SK-N-SH treated with all-trans-retinoic acid at 6 μM for 48 hours (cell line): ENCODE measurements at regions not wholly inside any gene's neighbourhood (a gene's known extent, or its start where the extent isn't known, plus 50 kb on each side); places are given as distances from the start of the nearest gene placed in this dataset.

Source experiments
- TOX ChIP-seq: fragments of 250-450 bp; sonication (Bioruptor Pico); IDR thresholded peaks from 2 replicates; pipeline ENCODE4 v1.8.0; 2021; ENCODE audit warnings: mild to moderate bottlenecking, moderate library complexity, borderline replicate concordance
- ZC3H10 ChIP-seq: fragments of 250-450 bp; sonication (Bioruptor Pico); IDR thresholded peaks from 2 replicates; pipeline ENCODE4 v1.5.1; 2021; ENCODE audit warnings: mild to moderate bottlenecking, moderate library complexity
- ZFP30 ChIP-seq: fragments of 450-650 bp; formaldehyde crosslinking; IDR thresholded peaks from 2 replicates; pipeline ENCODE4 v1.5.0; 2022; ENCODE audit warnings: mild to moderate bottlenecking, moderate library complexity
- TF ChIP-seq, protein P1 (sequence below): fragments of 250-450 bp; sonication (Bioruptor Pico); IDR thresholded peaks from 2 replicates; pipeline ENCODE4 v1.8.0; 2020; ENCODE audit warnings: mild to moderate bottlenecking, moderate library complexity, borderline replicate concordance
- TF ChIP-seq, protein P2 (sequence below): fragments of 250-450 bp; sonication (Bioruptor Pico); IDR thresholded peaks from 2 replicates; pipeline ENCODE4 v1.8.0; 2021; ENCODE audit warnings: low read depth, mild to moderate bottlenecking, moderate library complexity, borderline replicate concordance

DNA sequence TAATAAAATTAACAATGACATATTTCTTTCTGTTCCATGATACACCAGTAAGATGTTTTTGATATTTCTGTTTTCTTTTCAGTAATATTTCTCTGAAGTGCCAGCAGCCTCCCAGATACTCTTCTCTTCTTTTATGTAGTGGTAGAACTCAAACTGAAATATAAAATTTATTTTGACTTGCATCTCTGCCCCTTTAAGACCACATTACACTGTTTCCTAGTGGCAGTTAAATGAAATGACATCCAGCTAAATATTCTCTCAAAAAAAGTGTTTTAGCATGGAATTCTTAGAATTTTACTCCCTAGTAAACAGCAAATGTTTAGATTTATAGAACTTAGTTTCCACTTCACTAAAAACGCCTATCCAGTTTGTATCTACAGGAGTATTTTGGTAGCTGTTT is 237.2 kb upstream of the MTPN start:
- TF ChIP-seq, protein P1, sequence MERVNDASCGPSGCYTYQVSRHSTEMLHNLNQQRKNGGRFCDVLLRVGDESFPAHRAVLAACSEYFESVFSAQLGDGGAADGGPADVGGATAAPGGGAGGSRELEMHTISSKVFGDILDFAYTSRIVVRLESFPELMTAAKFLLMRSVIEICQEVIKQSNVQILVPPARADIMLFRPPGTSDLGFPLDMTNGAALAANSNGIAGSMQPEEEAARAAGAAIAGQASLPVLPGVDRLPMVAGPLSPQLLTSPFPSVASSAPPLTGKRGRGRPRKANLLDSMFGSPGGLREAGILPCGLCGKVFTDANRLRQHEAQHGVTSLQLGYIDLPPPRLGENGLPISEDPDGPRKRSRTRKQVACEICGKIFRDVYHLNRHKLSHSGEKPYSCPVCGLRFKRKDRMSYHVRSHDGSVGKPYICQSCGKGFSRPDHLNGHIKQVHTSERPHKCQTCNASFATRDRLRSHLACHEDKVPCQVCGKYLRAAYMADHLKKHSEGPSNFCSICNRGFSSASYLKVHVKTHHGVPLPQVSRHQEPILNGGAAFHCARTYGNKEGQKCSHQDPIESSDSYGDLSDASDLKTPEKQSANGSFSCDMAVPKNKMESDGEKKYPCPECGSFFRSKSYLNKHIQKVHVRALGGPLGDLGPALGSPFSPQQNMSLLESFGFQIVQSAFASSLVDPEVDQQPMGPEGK (CRISPR knock-in tag), result no peak
- TF ChIP-seq TOX (CRISPR knock-in tag) (no peak), ZC3H10 (CRISPR knock-in tag) (no peak), ZFP30 (CRISPR knock-in tag) (no peak)
- TF ChIP-seq, protein P2, sequence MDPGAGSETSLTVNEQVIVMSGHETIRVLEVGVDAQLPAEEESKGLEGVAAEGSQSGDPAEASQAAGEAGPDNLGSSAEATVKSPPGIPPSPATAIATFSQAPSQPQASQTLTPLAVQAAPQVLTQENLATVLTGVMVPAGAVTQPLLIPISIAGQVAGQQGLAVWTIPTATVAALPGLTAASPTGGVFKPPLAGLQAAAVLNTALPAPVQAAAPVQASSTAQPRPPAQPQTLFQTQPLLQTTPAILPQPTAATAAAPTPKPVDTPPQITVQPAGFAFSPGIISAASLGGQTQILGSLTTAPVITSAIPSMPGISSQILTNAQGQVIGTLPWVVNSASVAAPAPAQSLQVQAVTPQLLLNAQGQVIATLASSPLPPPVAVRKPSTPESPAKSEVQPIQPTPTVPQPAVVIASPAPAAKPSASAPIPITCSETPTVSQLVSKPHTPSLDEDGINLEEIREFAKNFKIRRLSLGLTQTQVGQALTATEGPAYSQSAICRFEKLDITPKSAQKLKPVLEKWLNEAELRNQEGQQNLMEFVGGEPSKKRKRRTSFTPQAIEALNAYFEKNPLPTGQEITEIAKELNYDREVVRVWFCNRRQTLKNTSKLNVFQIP (CRISPR knock-in tag), result no peak
